Esophagus muscularis mucosa (tissue), 4 donors: ENCODE measurements at regions not wholly inside any gene's neighbourhood (a gene's known extent, or its start where the extent isn't known, plus 50 kb on each side); places are given as distances from the start of the nearest gene placed in this dataset.
"Not testable (repeated sequence)": the region's sequence is repeated elsewhere in the genome, so short reads cannot be mapped to it uniquely, and the experiment has no call there.

Experiments
- DNase-seq: peaks from one replicate; pipeline ENCODE4 v3.0.0-alpha.2; 2017; ENCODE audit errors: extremely low spot score
- H3K27ac ChIP-seq, 4 donors: fragments of 200-600 bp; sonication (generic); replicated peaks in 1 of 4; 1 replicate in 3 of 4; 2 replicates in 1 of 4; pipeline ENCODE4 v1.5.1; 2016 to 2019; ENCODE audit warnings: mild to moderate bottlenecking in 1 of 4
- H3K27me3 ChIP-seq, 4 donors: fragments of 200-600 bp; sonication (generic); one replicate each; pipeline versions ENCODE4 v1.5.1 to v1.6.0; 2016 to 2019
- H3K36me3 ChIP-seq, 4 donors: fragments of 200-600 bp; sonication (generic); one replicate each; pipeline ENCODE4 v1.5.1; 2016 to 2019
- H3K4me1 ChIP-seq, 4 donors: fragments of 200-600 bp; sonication (generic); one replicate each; pipeline ENCODE4 v1.5.1; 2016 to 2019
- H3K4me3 ChIP-seq, 4 donors: fragments of 200-600 bp; sonication (generic); 1 replicate in 2 of 4; 2 replicates in 2 of 4; pipeline ENCODE4 v1.5.1; 2016 to 2019; ENCODE audit warnings: mild to moderate bottlenecking in 4 of 4, moderate library complexity in 1 of 4
- H3K9me3 ChIP-seq, 4 donors: fragments of 200-600 bp; sonication (generic); 1 replicate in 3 of 4; 2 replicates in 1 of 4; pipeline ENCODE4 v1.5.1; 2016 to 2019
- EP300 ChIP-seq: sonication (generic); formaldehyde crosslinking; IDR thresholded peaks from one replicate; pipeline ENCODE4 v1.6.1; 2017; ENCODE audit warnings: antibody characterized with exemption
- POLR2A ChIP-seq: fragments of 450-650 bp; IDR thresholded peaks from one replicate; pipeline ENCODE4 v1.6.1; 2017; ENCODE audit warnings: antibody characterized with exemption, moderate library complexity, mild to moderate bottlenecking, low read depth
- POLR2AphosphoS5 ChIP-seq, 2 donors: sonication (generic); formaldehyde crosslinking; IDR thresholded peaks; one replicate each; pipeline ENCODE4 v1.6.1; 2017; ENCODE audit warnings: antibody characterized with exemption in 2 of 2
- WGBS: methylation state at CpG from one replicate; pipeline ENCODE4 v1.1.5; 2018; 5-methylcytosine and 5-hydroxymethylcytosine counted together
- intact Hi-C: fragments of 100-400 bp; cut with DNase I; formaldehyde crosslinking; loops from one replicate; pipeline ENCODE4 v1.15.1; 2023
- TF ChIP-seq, protein P1 (sequence below), 3 experiments: fragments of 200-600 bp in 2 of 3; fragments of 450-650 bp in 1 of 3; sonication (generic) in 2 of 3; IDR thresholded peaks; one replicate each; pipeline ENCODE4 v1.5.1; 2017 to 2019; ENCODE audit warnings: antibody characterized with exemption in 3 of 3, mild to moderate bottlenecking in 2 of 3, moderate library complexity in 1 of 3

DNA sequence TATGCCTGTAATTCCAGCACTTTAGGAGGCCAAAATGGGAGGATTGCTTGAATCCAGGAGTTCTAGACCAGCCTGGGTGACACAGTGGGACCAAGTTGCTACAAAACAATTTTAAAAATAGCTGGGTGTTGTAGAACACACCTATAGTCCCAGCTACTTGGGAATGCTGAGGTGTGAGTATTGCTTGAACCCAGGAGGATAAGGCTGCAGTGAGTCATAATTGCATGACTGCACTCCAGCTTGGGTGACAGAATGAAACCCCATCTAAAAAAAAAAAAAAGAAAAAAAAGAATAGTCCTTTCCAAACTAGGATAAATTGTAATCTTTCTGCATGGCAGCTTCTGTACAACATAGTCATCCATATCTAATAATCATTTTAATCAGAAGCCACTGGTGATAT is 270.1 kb upstream of the INTU start:
- Histone ChIP-seq H3K4me1 (no peaks in the 10 kb centered on the region), H3K4me3 (no peak overlapping the region), H3K9me3 (no peaks in the 10 kb centered on the region), H3K27me3 (no peaks in the 10 kb centered on the region), H3K36me3 (no peaks in the 10 kb centered on the region), H3K27ac (no peak overlapping the region)
- intact Hi-C loops, result no loop called here
- TF ChIP-seq, protein P1, sequence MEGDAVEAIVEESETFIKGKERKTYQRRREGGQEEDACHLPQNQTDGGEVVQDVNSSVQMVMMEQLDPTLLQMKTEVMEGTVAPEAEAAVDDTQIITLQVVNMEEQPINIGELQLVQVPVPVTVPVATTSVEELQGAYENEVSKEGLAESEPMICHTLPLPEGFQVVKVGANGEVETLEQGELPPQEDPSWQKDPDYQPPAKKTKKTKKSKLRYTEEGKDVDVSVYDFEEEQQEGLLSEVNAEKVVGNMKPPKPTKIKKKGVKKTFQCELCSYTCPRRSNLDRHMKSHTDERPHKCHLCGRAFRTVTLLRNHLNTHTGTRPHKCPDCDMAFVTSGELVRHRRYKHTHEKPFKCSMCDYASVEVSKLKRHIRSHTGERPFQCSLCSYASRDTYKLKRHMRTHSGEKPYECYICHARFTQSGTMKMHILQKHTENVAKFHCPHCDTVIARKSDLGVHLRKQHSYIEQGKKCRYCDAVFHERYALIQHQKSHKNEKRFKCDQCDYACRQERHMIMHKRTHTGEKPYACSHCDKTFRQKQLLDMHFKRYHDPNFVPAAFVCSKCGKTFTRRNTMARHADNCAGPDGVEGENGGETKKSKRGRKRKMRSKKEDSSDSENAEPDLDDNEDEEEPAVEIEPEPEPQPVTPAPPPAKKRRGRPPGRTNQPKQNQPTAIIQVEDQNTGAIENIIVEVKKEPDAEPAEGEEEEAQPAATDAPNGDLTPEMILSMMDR (IDR thresholded peaks at IDR 0.05), result no peak
- TF ChIP-seq POLR2A (no peak), POLR2AphosphoS5 (IDR thresholded peaks at IDR 0.05) (no peak), EP300 (no peak)
- DNase-seq, result no peak

DNA sequence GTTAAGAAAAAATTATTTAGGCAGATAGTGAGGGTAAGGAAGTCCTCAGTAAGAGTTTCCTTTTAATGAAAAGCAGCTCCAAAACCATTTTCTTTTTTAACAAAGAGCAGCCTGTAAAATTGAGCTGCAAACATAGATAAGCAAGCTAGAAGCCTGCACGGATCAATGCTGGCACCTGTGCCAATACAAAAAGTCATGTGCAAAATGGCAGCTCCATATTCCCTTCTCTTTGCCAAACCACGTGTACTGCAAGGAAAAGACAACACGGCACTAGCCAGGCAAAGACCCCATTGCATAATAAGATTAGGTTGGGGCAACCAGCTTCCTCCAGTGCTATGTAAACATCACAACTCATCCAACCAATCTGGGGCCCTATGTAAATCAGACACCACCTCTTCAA is 268.4 kb upstream of the INTU start:
- Histone ChIP-seq H3K4me1 (peaks cover 0 to 5% (median 0%) of the 10 kb centered on the region in 4 donors), H3K27me3 (no peaks in the 10 kb centered on the region), H3K27ac (no peak overlapping the region), H3K36me3 (no peaks in the 10 kb centered on the region), H3K4me3 (no peak overlapping the region), H3K9me3 (no peaks in the 10 kb centered on the region)
- 64% methylated on average over 3 of the region's 3 CpGs for WGBS
- no peak for TF ChIP-seq EP300
- TF ChIP-seq POLR2AphosphoS5 (IDR thresholded peaks at IDR 0.05), result no peak
- TF ChIP-seq, protein P1 (IDR thresholded peaks at IDR 0.05), result no peak
- TF ChIP-seq POLR2A, result no peak
- intact Hi-C loops, result no loop called here
- no peak for DNase-seq

DNA sequence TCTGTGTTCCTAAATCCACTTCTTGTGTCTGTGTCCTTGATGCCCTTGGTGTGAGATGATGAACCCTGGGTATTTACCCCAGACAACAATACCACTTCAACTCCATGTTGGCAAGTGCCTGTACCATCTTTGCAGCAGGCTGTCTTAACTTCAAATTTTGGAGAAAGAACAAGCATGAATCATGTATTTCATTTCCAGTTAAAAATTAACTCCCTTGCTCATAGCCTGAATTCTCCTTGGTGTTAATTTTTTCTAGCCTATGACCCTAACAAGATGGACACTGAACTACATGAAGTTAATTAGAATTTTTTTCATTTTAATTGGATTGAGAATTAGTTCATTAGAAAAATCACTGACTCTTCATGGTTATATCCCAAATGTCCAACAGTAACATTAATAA is 267.8 kb upstream of the INTU start:
- Histone ChIP-seq H3K4me1 (peaks cover 0 to 5% (median 0%) of the 10 kb centered on the region in 4 donors), H3K27me3 (no peaks in the 10 kb centered on the region)

DNA sequence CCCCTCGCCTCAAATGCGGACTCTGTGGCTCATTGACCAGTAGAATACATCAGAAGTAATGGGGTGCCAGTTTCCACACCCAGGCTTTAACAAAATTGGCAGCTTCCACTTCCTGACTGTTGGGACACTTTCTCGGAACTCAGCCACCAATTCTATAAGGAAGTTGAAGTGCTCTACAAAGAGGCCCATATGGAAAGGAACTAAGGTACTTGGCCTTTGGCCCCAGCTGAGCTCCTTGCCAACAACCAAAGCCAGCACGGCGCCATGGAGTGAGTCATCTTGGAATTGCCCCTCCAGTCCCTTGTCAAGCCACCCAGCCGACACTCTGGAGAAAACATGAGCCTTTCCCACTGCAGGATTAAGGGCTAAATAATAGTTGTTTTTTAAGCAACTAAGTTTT is 262.2 kb upstream of the INTU start:
- no peak overlapping the region for H3K27ac ChIP-seq
- no peaks in the 10 kb centered on the region for H3K27me3 ChIP-seq
- H3K9me3 ChIP-seq, result no peaks in the 10 kb centered on the region
- WGBS, result 69% methylated on average over 6 of the region's 6 CpGs
- TF ChIP-seq POLR2A, result no peak
- TF ChIP-seq POLR2AphosphoS5 (IDR thresholded peaks at IDR 0.05), result peak in 1 of 2 donors; percentile 23
- TF ChIP-seq EP300, result no peak
- TF ChIP-seq, protein P1 (IDR thresholded peaks at IDR 0.05), result no peak
- H3K4me1 ChIP-seq, result peaks cover 0 to 5% (median 0%) of the 10 kb centered on the region in 4 donors
- intact Hi-C loops, result no loop called here
- H3K36me3 ChIP-seq, result no peaks in the 10 kb centered on the region
- H3K4me3 ChIP-seq, result no peak overlapping the region
- DNase-seq, result no peak

More for the DNA sequence above, 267.8 kb upstream of the INTU start:
- TF ChIP-seq, protein P1 (IDR thresholded peaks at IDR 0.05), result no peak
- TF ChIP-seq POLR2AphosphoS5 (IDR thresholded peaks at IDR 0.05) (no peak), POLR2A (no peak), EP300 (no peak)
- no peaks in the 10 kb centered on the region for H3K9me3 ChIP-seq
- intact Hi-C loops, result no loop called here
- H3K27ac ChIP-seq, result no peak overlapping the region
- no peak for DNase-seq
- H3K36me3 ChIP-seq, result no peaks in the 10 kb centered on the region
- no peak overlapping the region for H3K4me3 ChIP-seq

DNA sequence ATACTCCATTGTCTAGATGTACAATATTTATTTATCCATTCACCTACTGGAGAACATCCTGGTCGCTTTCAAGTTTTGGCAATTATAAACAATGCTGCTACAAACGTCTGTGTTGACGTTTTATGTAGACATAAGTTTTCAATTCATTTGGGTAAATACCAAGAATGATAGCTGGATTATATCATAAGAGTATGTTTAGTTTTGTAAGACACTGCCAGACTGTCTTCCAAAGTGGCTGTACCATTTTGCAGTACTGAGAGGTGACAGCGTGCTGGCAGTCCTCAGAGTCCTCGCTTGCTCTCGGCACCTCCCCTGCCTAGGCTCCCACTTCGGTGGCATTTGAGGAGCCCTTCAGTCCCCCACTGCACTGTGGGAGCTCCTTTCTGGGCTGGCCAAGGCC is 253.3 kb upstream of the INTU start:
- H3K27me3 ChIP-seq, result no peaks in the 10 kb centered on the region
- peaks cover 0 to 16% (median 2%) of the 10 kb centered on the region in 4 donors for H3K4me1 ChIP-seq
- WGBS, result 61% methylated on average over 7 of the region's 7 CpGs
- DNase-seq, result no peak
- intact Hi-C loops, result no loop called here
- H3K9me3 ChIP-seq, result no peaks in the 10 kb centered on the region
- TF ChIP-seq POLR2AphosphoS5 (IDR thresholded peaks at IDR 0.05), result peak in 1 of 2 donors; percentile 50
- TF ChIP-seq POLR2A, result no peak
- no peak overlapping the region for H3K4me3 ChIP-seq
- no peaks in the 10 kb centered on the region for H3K36me3 ChIP-seq
- H3K27ac ChIP-seq, result peak overlapping the region in 1 of 4 donors; percentile 28

DNA sequence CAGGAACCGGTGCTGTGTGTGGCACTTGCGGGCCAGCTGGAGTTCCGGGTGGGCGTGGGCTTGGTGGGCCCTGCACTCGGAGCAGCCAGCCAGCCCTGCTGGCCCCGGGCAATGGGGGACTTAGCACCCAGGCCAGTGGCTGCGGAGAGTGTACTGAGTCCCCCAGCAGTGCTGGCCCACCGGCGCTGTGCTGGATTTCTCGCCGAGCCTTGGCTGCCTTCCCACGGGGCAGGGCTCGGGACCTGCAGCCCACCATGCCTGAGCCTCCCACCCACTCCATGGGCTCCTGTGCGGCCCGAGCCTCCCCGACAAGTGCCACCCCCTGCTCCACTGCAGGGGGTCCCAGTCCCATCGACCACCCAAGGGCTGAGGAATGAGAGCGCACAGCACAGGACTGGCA is 252.8 kb upstream of the INTU start:
- H3K9me3 ChIP-seq, DNase-seq, intact Hi-C loops, H3K4me3 ChIP-seq, H3K36me3 ChIP-seq, H3K27me3 ChIP-seq: not testable (repeated sequence)
- WGBS, result 69% methylated on average over 7 of the region's 18 CpGs
- peaks cover 0 to 16% (median 2%) of the 10 kb centered on the region in 4 donors for H3K4me1 ChIP-seq
- H3K27ac ChIP-seq, result peak overlapping the region in 1 of 4 donors; percentile 28
